ENCODE measurements at regions not wholly inside any gene's neighbourhood (a gene's known extent, or its start where the extent isn't known, plus 50 kb on each side); places are given as distances from the start of the nearest gene placed in this dataset.

GRCh38 chr4:131978120-131978519 is 1171.0 kb upstream of the PCDH10 start:
- Histone ChIP-seq H3K27ac (ENCODE audit: low read depth in 1 of 2, low read length in 2 of 2) (no peak overlapping the region), H3K36me3 (ENCODE audit: control insufficient read depth in 4 of 4, insufficient read depth in 3 of 4, low read depth in 1 of 4, low read length in 3 of 4) (no peaks in the 10 kb centered on the region), H3K9ac (ENCODE audit: low read depth in 1 of 2, low read length in 2 of 2) (no peak overlapping the region), H3K4me3 (ENCODE audit: low read depth in 1 of 3, low read length in 3 of 3) (no peak overlapping the region), H3K9me3 (ENCODE audit: control insufficient read depth in 4 of 4, low read length in 3 of 4) (peaks cover 1 to 7% (median 5%) of the 10 kb centered on the region in 4 donors), H3K4me1 (ENCODE audit: control insufficient read depth in 4 of 4, insufficient read depth in 4 of 4, low read length in 3 of 4) (no peaks in the 10 kb centered on the region), H3K27me3 (ENCODE audit: control insufficient read depth in 4 of 4, insufficient read depth in 4 of 4, low read length in 3 of 4) (no peaks in the 10 kb centered on the region)
- DNase-seq (ENCODE audit: low spot score), result no peak
- 93% methylated on average over 18 of the region's 18 CpGs for WGBS
- TF ChIP-seq GABPA (IDR thresholded peaks at IDR 0.05 in 1 of 2, conservative IDR thresholded peaks at IDR 0.05 in 1 of 2) (no peak), RAD21 (IDR thresholded peaks at IDR 0.05) (no peak), FOXA2 (IDR thresholded peaks at IDR 0.05) (no peak), YY1 (IDR thresholded peaks at IDR 0.05) (no peak), HNF4G (IDR thresholded peaks at IDR 0.05) (no peak), JUND (IDR thresholded peaks at IDR 0.05) (no peak)

- no peak overlapping the region for H3K4me3 ChIP-seq (ENCODE audit: low read depth in 1 of 3, low read length in 3 of 3)
- no peak overlapping the region for H3K27ac ChIP-seq (ENCODE audit: low read depth in 1 of 2, low read length in 2 of 2)
- DNase-seq (ENCODE audit: low spot score), result no peak
- H3K4me1 ChIP-seq (ENCODE audit: control insufficient read depth in 4 of 4, insufficient read depth in 4 of 4, low read length in 3 of 4), result no peaks in the 10 kb centered on the region
- no peaks in the 10 kb centered on the region for H3K27me3 ChIP-seq (ENCODE audit: control insufficient read depth in 4 of 4, insufficient read depth in 4 of 4, low read length in 3 of 4)
- no peak overlapping the region for H3K9ac ChIP-seq (ENCODE audit: low read depth in 1 of 2, low read length in 2 of 2)
- WGBS, result 43% methylated on average over 4 of the region's 4 CpGs
- TF ChIP-seq TAF1 (conservative IDR thresholded peaks at IDR 0.05), result no peak
- TF ChIP-seq MAX (IDR thresholded peaks at IDR 0.05), result no peak
- no peak for TF ChIP-seq FOXA2 (IDR thresholded peaks at IDR 0.05)
- no peaks in the 10 kb centered on the region for H3K36me3 ChIP-seq (ENCODE audit: control insufficient read depth in 4 of 4, insufficient read depth in 3 of 4, low read depth in 1 of 4, low read length in 3 of 4)
- H3K9me3 ChIP-seq (ENCODE audit: control insufficient read depth in 4 of 4, low read length in 3 of 4), result no peaks in the 10 kb centered on the region
Measured at GRCh38 chr4:131989576-131989975, 1159.5 kb upstream of the PCDH10 start.

GRCh38 chr4:132001542-132001941 is 1147.6 kb upstream of the PCDH10 start:
- H3K4me1 ChIP-seq (ENCODE audit: control insufficient read depth in 4 of 4, insufficient read depth in 4 of 4, low read length in 3 of 4), result no peaks in the 10 kb centered on the region
- H3K27me3 ChIP-seq (ENCODE audit: control insufficient read depth in 4 of 4, insufficient read depth in 4 of 4, low read length in 3 of 4), result no peaks in the 10 kb centered on the region
- no peak for DNase-seq (ENCODE audit: low spot score)
- H3K36me3 ChIP-seq (ENCODE audit: control insufficient read depth in 4 of 4, insufficient read depth in 3 of 4, low read depth in 1 of 4, low read length in 3 of 4), result no peaks in the 10 kb centered on the region
- no peak overlapping the region for H3K4me3 ChIP-seq (ENCODE audit: low read depth in 1 of 3, low read length in 3 of 3)
- no peak overlapping the region for H3K9ac ChIP-seq (ENCODE audit: low read depth in 1 of 2, low read length in 2 of 2)
- no peak overlapping the region for H3K27ac ChIP-seq (ENCODE audit: low read depth in 1 of 2, low read length in 2 of 2)
- WGBS, result 74% methylated on average over 4 of the region's 4 CpGs
- no peaks in the 10 kb centered on the region for H3K9me3 ChIP-seq (ENCODE audit: control insufficient read depth in 4 of 4, low read length in 3 of 4)
- TF ChIP-seq ZBTB33 (IDR thresholded peaks at IDR 0.05) (no peak), REST (IDR thresholded peaks at IDR 0.05) (no peak), CTCF (IDR thresholded peaks at IDR 0.05; ENCODE audit: low read depth, low read length, missing input control) (no peak), RAD21 (IDR thresholded peaks at IDR 0.05) (no peak), HNF4A (conservative IDR thresholded peaks at IDR 0.05) (no peak), FOXA2 (IDR thresholded peaks at IDR 0.05) (no peak), ATF3 (IDR thresholded peaks at IDR 0.05) (no peak), MAX (IDR thresholded peaks at IDR 0.05) (no peak), SP1 (IDR thresholded peaks at IDR 0.05) (no peak), HNF4G (IDR thresholded peaks at IDR 0.05) (no peak), RXRA (IDR thresholded peaks at IDR 0.05) (no peak), NR2F2 (IDR thresholded peaks at IDR 0.05) (no peak)

Measured in liver (tissue), 8 donors.